NCI-H1930 (cell line): ENCODE measurements at regions not wholly inside any gene's neighbourhood (a gene's known extent, or its start where the extent isn't known, plus 50 kb on each side); places are given as distances from the start of the nearest gene placed in this dataset.

Experiments used
- DNase-seq, 2 experiments: peaks; one replicate each; lab custom pipeline; 2025; lab: John Stamatoyannopoulos, UW

- DNase-seq = no peak
Observed at GRCh38 chr1:229822026-229822425, 196.0 kb downstream of the URB2 start.

DNA sequence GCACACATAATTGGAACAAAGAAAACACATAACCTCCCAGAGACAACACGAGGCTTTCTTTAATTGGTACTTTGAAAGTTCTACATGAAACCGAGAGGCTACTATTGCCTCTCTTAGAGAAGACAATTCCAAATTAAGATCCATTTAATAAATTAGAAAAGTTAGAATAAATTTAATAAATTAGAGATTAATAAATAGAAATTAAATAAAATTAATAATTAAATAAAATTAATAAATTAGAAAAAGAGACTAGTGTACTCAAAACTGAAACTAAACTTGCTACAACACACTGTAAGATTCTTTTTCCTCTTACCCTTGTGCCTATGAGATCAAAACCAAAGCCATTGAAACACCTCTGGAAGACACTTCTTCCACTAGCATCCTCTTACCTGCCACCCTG, 199.0 kb downstream of the URB2 start:
- DNase-seq = no peak

GRCh38 chr1:229828461-229828860, 202.4 kb downstream of the URB2 start:
- DNase-seq = no peak

DNA sequence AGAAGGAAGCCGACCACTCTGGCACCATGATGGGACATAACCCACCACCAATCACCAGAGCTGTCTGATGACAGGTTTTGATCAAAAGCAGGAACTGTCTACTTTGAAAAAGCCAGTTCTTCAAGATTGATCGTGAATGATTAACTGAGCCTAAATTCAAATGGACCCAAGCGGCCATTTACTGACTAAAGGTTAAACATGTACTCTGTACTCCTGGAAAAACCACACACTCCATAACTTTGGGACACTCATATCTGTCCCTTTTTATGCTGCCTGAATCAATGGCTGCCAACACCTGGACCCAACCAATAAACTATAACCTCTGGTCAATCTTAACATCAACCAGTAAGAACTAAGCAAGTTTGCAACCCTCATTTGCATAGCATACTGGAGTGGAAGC, 206.6 kb downstream of the URB2 start:
- DNase-seq = no peak

DNA sequence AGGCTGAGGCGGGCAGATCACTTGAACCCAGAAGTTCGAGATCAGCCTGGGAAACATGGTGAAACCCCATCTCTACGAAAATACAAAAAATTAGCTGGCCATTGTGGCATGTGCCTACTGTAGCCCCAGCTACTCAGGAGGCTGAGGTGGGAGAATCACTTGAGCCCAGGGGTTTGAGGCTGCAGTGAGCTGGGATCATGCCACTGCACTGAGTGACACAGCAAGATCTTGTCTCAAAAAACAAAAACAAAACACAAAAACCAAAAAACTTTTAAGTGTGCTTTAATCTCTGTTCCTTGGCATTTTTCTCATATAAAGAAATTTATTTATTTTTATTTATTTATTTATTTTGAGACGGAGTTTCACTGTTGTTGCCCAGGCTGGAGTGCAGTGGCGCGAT, 208.2 kb downstream of the URB2 start:
- no peak for DNase-seq

- DNase-seq = no peak
Observed at GRCh38 chr1:229835226-229835625, 209.2 kb downstream of the URB2 start.

GRCh38 chr1:229836324-229836723, 210.3 kb downstream of the URB2 start:
- no peak for DNase-seq

GRCh38 chr1:229838204-229838603, 212.2 kb downstream of the URB2 start:
- no peak for DNase-seq

- DNase-seq = no peak
Observed at GRCh38 chr1:229839800-229840199, 213.8 kb downstream of the URB2 start.

- no peak for DNase-seq
Observed at GRCh38 chr1:229841230-229841629, 215.2 kb downstream of the URB2 start.

GRCh38 chr1:229842302-229843255, 216.5 kb downstream of the URB2 start:
- DNase-seq = no peak

DNA sequence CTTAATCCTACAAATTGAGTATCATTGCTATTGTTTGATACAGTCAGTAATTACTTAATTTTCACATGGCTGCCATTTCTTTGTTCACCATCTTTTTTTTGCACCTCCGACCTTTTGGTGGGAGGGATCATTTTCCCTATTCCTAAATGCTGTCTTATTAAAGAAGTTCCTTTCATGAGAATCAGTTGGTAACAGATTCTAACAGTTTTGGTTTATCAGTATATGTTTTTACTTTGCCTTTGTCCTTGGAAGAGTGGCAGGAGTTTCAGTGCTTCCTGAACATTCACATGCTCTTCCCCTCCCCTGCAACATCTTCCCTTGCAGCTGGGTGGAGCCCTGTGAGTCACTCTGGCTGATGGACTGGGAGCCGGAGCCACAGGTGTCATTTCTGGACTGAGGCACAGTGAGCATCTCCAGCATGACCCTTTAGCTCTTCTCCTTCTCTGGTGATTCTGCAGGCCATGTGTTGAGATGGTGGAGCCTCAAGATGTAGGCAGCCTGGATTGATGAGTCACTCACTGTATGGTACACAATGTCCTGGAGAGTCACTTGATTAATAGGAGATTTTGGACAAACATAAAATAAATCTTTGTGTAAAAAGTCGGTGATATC, 217.7 kb downstream of the URB2 start:
- DNase-seq = peak; percentile 9 to 23

DNA sequence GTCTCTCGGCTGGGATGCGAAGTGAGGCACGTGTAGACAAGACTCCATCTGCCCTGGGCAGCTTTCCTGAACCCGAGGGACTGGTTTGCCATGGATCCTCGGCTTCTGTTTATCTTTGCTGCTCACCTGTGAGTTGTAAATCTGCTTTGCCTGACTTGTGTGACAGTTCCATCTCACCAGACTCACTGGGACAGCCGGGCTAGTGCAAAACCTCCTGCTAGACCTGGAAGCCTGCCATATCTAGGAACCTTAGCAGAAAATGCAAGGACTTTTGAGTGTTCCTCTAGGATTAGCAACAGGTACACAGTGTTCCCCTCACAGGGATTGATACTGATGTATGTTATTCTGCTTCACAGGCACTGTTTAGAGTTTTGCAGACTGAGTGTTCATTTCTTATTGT, 218.6 kb downstream of the URB2 start:
- no peak for DNase-seq

- no peak for DNase-seq
Observed at GRCh38 chr1:229845410-229846138, 219.5 kb downstream of the URB2 start.

DNA sequence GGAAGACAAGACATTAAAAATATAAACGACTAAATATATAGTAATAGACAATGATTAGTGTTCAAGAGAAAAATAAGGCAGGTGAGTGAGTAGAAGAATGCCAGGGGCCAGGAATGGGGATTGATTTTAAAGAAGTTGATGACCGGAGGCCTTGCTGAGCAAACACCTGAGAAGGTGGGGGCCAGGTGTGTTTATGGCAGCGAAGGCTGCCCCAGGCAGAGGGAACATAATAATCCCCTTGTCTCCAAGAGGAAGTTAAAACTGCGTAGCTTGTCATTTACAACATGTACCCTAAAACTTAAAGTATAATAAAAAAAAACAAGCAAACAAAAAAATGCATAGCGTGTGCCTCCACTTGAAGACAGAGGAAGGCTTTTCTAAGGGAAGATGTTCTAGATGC, 220.3 kb downstream of the URB2 start:
- DNase-seq = no peak

- DNase-seq = peak; percentile 8 to 24
Observed at GRCh38 chr1:229848752-229849677, 218.0 kb upstream of the GALNT2 start.

DNA sequence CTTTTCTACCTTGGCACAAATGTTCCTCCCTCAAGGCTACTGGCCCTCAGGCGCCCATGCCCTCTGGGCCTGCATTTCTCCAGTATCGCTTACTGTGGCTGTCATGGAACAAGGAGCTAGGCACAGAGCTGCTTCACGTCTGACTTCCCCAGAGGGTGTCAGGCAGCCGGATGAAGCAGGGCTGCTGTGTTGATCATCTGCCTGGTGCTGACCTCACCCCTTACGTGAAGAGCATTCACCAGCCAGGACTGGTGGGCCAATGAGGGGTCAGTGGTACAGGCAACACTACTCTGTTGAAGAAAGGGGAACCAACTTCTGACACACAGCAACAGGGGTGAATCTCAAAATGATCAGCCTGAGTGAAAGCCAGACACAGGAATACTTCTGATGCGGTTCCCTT, 215.5 kb upstream of the GALNT2 start:
- no peak for DNase-seq

DNA sequence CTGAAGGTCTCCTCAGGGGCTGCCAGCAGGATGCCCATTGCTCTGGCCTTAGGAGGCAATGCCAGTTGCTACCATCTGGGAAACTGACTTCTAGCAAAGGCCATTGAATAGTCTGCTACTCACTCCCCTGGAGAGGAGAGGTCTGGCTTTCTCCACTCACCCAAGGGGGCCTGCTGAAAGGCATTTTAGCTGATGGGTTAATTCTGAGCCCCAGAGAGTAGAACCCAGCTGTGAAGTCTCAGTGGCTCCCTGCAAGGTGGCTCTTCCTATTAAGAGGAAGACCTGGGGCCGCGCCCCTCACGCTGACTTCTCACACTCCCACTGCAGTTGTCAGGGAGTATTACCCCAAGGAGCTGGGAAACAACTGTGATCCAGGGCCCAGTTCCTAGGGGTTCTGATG, 213.3 kb upstream of the GALNT2 start:
- peak in 1 of 2 experiments; percentile 57 for DNase-seq

DNA sequence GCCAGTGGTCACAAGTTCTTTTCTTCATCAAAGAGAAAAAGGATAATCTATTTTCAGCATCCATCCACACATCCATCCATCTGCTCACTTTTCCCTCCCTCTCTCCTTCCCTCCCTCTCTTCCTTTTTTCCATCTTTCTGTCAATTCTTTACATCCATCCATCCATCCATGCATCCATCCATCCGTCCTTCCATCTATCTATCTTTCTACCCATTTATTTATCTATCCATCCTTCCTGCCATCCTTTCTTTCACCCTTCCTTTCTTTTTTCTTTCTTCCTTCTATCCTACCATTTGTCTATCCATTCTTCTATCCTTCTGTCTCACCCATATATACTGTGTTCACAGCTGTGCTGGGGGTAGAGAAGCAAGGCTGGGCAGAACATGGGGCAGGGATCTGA, 212.4 kb upstream of the GALNT2 start:
- DNase-seq = no peak

DNA sequence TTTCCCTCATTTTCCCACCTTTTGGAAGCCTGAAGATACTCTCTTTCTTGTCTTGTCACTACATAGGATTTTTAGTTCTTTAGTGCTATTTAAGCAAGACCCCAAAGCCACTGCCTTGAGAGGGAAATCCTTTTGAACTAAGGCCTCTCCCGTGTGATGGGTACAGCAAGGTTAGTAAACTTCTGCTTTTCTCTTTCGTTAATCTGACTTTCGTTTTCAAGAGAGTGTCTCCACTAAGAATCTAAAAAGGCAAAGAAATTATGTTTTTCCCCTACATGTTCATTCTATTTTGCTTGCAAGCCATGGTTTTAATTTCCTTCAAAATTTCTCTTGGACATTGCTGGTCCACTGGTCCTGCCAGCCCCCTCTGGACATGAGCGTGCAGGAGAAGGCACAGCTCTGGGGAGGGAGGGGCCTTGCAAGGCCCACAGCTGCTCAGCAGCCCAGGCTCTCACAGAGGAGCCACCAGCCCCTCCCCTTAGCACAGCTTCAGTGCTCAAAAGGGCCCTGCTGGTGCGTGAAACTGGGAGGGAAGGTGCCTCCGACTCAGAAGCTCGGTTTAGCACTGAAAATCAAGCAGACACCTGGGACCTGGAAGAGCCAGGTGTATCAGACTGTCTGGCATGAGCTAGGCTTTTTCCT, 210.9 kb upstream of the GALNT2 start:
- no peak for DNase-seq

- no peak for DNase-seq
Observed at GRCh38 chr1:229857585-229857984, 209.5 kb upstream of the GALNT2 start.
